ENCODE measurements at regions not wholly inside any gene's neighbourhood (a gene's known extent, or its start where the extent isn't known, plus 50 kb on each side); places are given as distances from the start of the nearest gene placed in this dataset.

- TF ChIP-seq CTCF (IDR thresholded peaks at IDR 0.05) (no peak), EZH2 (IDR thresholded peaks at IDR 0.05; ENCODE audit: borderline replicate concordance, insufficient read depth, low read depth, low read length, poor library complexity, severe bottlenecking) (no peak)
- intact Hi-C loops (cut with micrococcal nuclease) = no loop called here
- Histone ChIP-seq H3K4me3 (ENCODE audit: control extremely low read depth in 1 of 5, extremely low read depth in 1 of 5, insufficient read depth in 1 of 5, low read depth in 2 of 5, low read length in 4 of 5) (no peak overlapping the region), H3K36me3 (replicated peaks in 1 of 2; ENCODE audit: control extremely low read depth in 1 of 2, control insufficient read depth in 1 of 2, extremely low read depth in 1 of 2, insufficient read depth in 2 of 2, low read length in 1 of 2) (peaks cover 6 to 56% of the 10 kb centered on the region in 2 experiments), H2AFZ (ENCODE audit: insufficient read depth, low read depth, low read length, poor library complexity, severe bottlenecking) (no peak overlapping the region), H3K4me1 (ENCODE audit: control insufficient read depth in 2 of 2, insufficient read depth in 2 of 2, low read length in 2 of 2) (peaks cover 0 to 8% of the 10 kb centered on the region in 2 donors), H3K9ac (ENCODE audit: low read length) (no peak overlapping the region), H3K4me2 (replicated peaks; ENCODE audit: low read depth, low read length, poor library complexity, severe bottlenecking) (no peak overlapping the region), H3K27me3 (replicated peaks in 1 of 4; ENCODE audit: control extremely low read depth in 1 of 4, control insufficient read depth in 3 of 4, insufficient read depth in 4 of 4, low read length in 3 of 4) (no peaks in the 10 kb centered on the region), H4K20me1 (ENCODE audit: control insufficient read depth, insufficient read depth, low read length, poor library complexity, severe bottlenecking) (peaks cover 89% of the 10 kb centered on the region), H3K27ac (ENCODE audit: low read length in 2 of 2) (no peak overlapping the region), H3K79me2 (ENCODE audit: control insufficient read depth, insufficient read depth, low read length) (peaks cover 99% of the 10 kb centered on the region), H3K9me3 (ENCODE audit: control extremely low read depth in 1 of 3, control insufficient read depth in 2 of 3, insufficient read depth in 1 of 3, low read length in 2 of 3) (no peaks in the 10 kb centered on the region)
- no peaks in the 10 kb centered on the region for H3K9me3 Mint-ChIP-seq (ENCODE audit: insufficient read depth)
- no peaks in the 10 kb centered on the region for H3K27me3 Mint-ChIP-seq
- no peak overlapping the region for H3K4me3 Mint-ChIP-seq
- ATAC-seq (ENCODE audit: low read depth) (no peak), DNase-seq (no peak)
- ChIA-PET POLR2A (no interaction called here), CTCF (interaction anchor here (0.5 kb wide), 1 partner anchor 219 kb away, joined by 4 read pairs; no protein-coding TSS in a partner anchor)
- H3K27ac Mint-ChIP-seq = no peak overlapping the region
- 100% methylated on average over 4 of the region's 6 CpGs for WGBS (ENCODE audit: insufficient coverage)
- H3K4me1 Mint-ChIP-seq = peaks cover 24% of the 10 kb centered on the region
Observed at GRCh38 chr19:7413629-7414028, 64.9 kb downstream of the ARHGEF18 start.

GRCh38 chr19:7415163-7415856 is 66.6 kb downstream of the ARHGEF18 start:
- no peaks in the 10 kb centered on the region for H3K9me3 ChIP-seq (ENCODE audit: control extremely low read depth in 1 of 3, control insufficient read depth in 2 of 3, insufficient read depth in 1 of 3, low read length in 2 of 3)
- no peak overlapping the region for H3K4me2 ChIP-seq (replicated peaks; ENCODE audit: low read depth, low read length, poor library complexity, severe bottlenecking)
- peaks cover 98% of the 10 kb centered on the region for H4K20me1 ChIP-seq (ENCODE audit: control insufficient read depth, insufficient read depth, low read length, poor library complexity, severe bottlenecking)
- DNase-seq = no peak
- no peaks in the 10 kb centered on the region for H3K27me3 ChIP-seq (replicated peaks in 1 of 4; ENCODE audit: control extremely low read depth in 1 of 4, control insufficient read depth in 3 of 4, insufficient read depth in 4 of 4, low read length in 3 of 4)
- no peaks in the 10 kb centered on the region for H3K27me3 Mint-ChIP-seq
- no peak overlapping the region for H3K27ac Mint-ChIP-seq
- TF ChIP-seq CTCF (IDR thresholded peaks at IDR 0.05) (no peak), EZH2 (IDR thresholded peaks at IDR 0.05; ENCODE audit: borderline replicate concordance, insufficient read depth, low read depth, low read length, poor library complexity, severe bottlenecking) (no peak)
- no peak overlapping the region for H3K9ac ChIP-seq (ENCODE audit: low read length)
- H3K4me3 ChIP-seq (ENCODE audit: control extremely low read depth in 1 of 5, extremely low read depth in 1 of 5, insufficient read depth in 1 of 5, low read depth in 2 of 5, low read length in 4 of 5) = no peak overlapping the region
- H3K36me3 ChIP-seq (replicated peaks in 1 of 2; ENCODE audit: control extremely low read depth in 1 of 2, control insufficient read depth in 1 of 2, extremely low read depth in 1 of 2, insufficient read depth in 2 of 2, low read length in 1 of 2) = peaks cover 3 to 66% of the 10 kb centered on the region in 2 experiments
- CTCF ChIA-PET = interaction anchor here (1.5 kb wide), 1 partner anchor 153 kb away, joined by 3 read pairs; no protein-coding TSS in a partner anchor
- H3K4me1 ChIP-seq (ENCODE audit: control insufficient read depth in 2 of 2, insufficient read depth in 2 of 2, low read length in 2 of 2) = peaks cover 0 to 3% of the 10 kb centered on the region in 2 donors
- H3K4me3 Mint-ChIP-seq = no peak overlapping the region
- WGBS (ENCODE audit: insufficient coverage) = 90% methylated on average over 17 of the region's 22 CpGs
- POLR2A ChIA-PET = interaction anchor here (0.6 kb wide), 1 partner anchor 156 kb away, joined by 6 read pairs; no protein-coding TSS in a partner anchor
- H3K79me2 ChIP-seq (ENCODE audit: control insufficient read depth, insufficient read depth, low read length) = peaks cover 100% of the 10 kb centered on the region
- ATAC-seq (ENCODE audit: low read depth) = no peak
- no peaks in the 10 kb centered on the region for H3K9me3 Mint-ChIP-seq (ENCODE audit: insufficient read depth)
- no peak overlapping the region for H3K27ac ChIP-seq (ENCODE audit: low read length in 2 of 2)
- peaks cover 20% of the 10 kb centered on the region for H3K4me1 Mint-ChIP-seq
- intact Hi-C loops (cut with micrococcal nuclease) = no loop called here
- H2AFZ ChIP-seq (ENCODE audit: insufficient read depth, low read depth, low read length, poor library complexity, severe bottlenecking) = no peak overlapping the region

Measured in B cell (primary cell).